ENCODE measurements at regions not wholly inside any gene's neighbourhood (a gene's known extent, or its start where the extent isn't known, plus 50 kb on each side); places are given as distances from the start of the nearest gene placed in this dataset.

GRCh38 chr4:67343199-67343598 lies 202.1 kb downstream of the CENPC start:
- Mint-ChIP-seq H3K4me1 (no peaks in the 10 kb centered on the region), H3K4me3 (no peak overlapping the region), H3K27ac (no peak overlapping the region), H3K9me3 (no peaks in the 10 kb centered on the region), H3K27me3 (peaks cover 3 to 9% of the 10 kb centered on the region in 2 donors), H3K36me3 (no peaks in the 10 kb centered on the region)
- ATAC-seq (replicated peaks in 1 of 4) (no peak), DNase-seq (no peak)
- POLR2A ChIA-PET = interaction anchor here in 1 of 2 donors (0.6 kb wide), 1 partner anchor 101 kb away, joined by 3 read pairs; no protein-coding TSS in a partner anchor
- Histone ChIP-seq H3K27me3 (replicated peaks in 1 of 2; ENCODE audit: control insufficient read depth in 2 of 2, extremely low read depth in 1 of 2, insufficient read depth in 2 of 2, low read length in 1 of 2) (no peaks in the 10 kb centered on the region), H3K36me3 (ENCODE audit: control insufficient read depth in 2 of 2, extremely low read depth in 1 of 2, insufficient read depth in 1 of 2, low read length in 1 of 2) (no peaks in the 10 kb centered on the region), H3K27ac (ENCODE audit: low read length) (no peak overlapping the region), H3K4me1 (ENCODE audit: control insufficient read depth in 1 of 2, extremely low read depth in 1 of 2, insufficient read depth in 2 of 2, low read length in 2 of 2) (no peaks in the 10 kb centered on the region), H3K4me3 (ENCODE audit: control insufficient read depth in 1 of 2, extremely low read depth in 1 of 2, low read length in 1 of 2) (no peak overlapping the region), H3K9me3 (no peaks in the 10 kb centered on the region)
- CTCF ChIA-PET = no interaction called here

GRCh38 chr4:67342291-67342690 lies 203.0 kb downstream of the CENPC start:
- no peaks in the 10 kb centered on the region for H3K36me3 Mint-ChIP-seq
- ATAC-seq (replicated peaks in 1 of 4) (no peak), DNase-seq (no peak)
- H3K9me3 ChIP-seq = no peaks in the 10 kb centered on the region
- whole genome bisulfite sequencing (ENCODE audit: insufficient coverage) = no CpG with 5 or more reads among the region's 2 CpGs
- no peak overlapping the region for H3K27ac Mint-ChIP-seq
- H3K36me3 ChIP-seq (ENCODE audit: control insufficient read depth in 2 of 2, extremely low read depth in 1 of 2, insufficient read depth in 1 of 2, low read length in 1 of 2) = no peaks in the 10 kb centered on the region
- H3K4me1 ChIP-seq (ENCODE audit: control insufficient read depth in 1 of 2, extremely low read depth in 1 of 2, insufficient read depth in 2 of 2, low read length in 2 of 2) = no peaks in the 10 kb centered on the region
- no peak overlapping the region for H3K4me3 Mint-ChIP-seq
- CTCF ChIA-PET = no interaction called here
- H3K9me3 Mint-ChIP-seq = no peaks in the 10 kb centered on the region
- H3K27ac ChIP-seq (ENCODE audit: low read length) = no peak overlapping the region
- no peaks in the 10 kb centered on the region for H3K4me1 Mint-ChIP-seq
- peaks cover 3 to 9% of the 10 kb centered on the region in 2 donors for H3K27me3 Mint-ChIP-seq
- no peak overlapping the region for H3K4me3 ChIP-seq (ENCODE audit: control insufficient read depth in 1 of 2, extremely low read depth in 1 of 2, low read length in 1 of 2)
- no peaks in the 10 kb centered on the region for H3K27me3 ChIP-seq (replicated peaks in 1 of 2; ENCODE audit: control insufficient read depth in 2 of 2, extremely low read depth in 1 of 2, insufficient read depth in 2 of 2, low read length in 1 of 2)
- POLR2A ChIA-PET = no interaction called here

- Mint-ChIP-seq H3K9me3 (no peaks in the 10 kb centered on the region), H3K4me1 (no peaks in the 10 kb centered on the region), H3K4me3 (no peak overlapping the region), H3K27ac (no peak overlapping the region), H3K36me3 (no peaks in the 10 kb centered on the region), H3K27me3 (peaks cover 16 to 26% of the 10 kb centered on the region in 2 donors)
- H3K9me3 ChIP-seq = no peaks in the 10 kb centered on the region
- ATAC-seq (replicated peaks in 1 of 4) (no peak), DNase-seq (no peak)
- ChIA-PET POLR2A (no interaction called here), CTCF (no interaction called here)
- 65% methylated on average over 2 of the region's 4 CpGs for WGBS (ENCODE audit: insufficient coverage)
- H3K36me3 ChIP-seq (ENCODE audit: control insufficient read depth in 2 of 2, extremely low read depth in 1 of 2, insufficient read depth in 1 of 2, low read length in 1 of 2) = no peaks in the 10 kb centered on the region
- H3K4me1 ChIP-seq (ENCODE audit: control insufficient read depth in 1 of 2, extremely low read depth in 1 of 2, insufficient read depth in 2 of 2, low read length in 2 of 2) = no peaks in the 10 kb centered on the region
- H3K27ac ChIP-seq (ENCODE audit: low read length) = no peak overlapping the region
- no peak overlapping the region for H3K4me3 ChIP-seq (ENCODE audit: control insufficient read depth in 1 of 2, extremely low read depth in 1 of 2, low read length in 1 of 2)
- H3K27me3 ChIP-seq (replicated peaks in 1 of 2; ENCODE audit: control insufficient read depth in 2 of 2, extremely low read depth in 1 of 2, insufficient read depth in 2 of 2, low read length in 1 of 2) = no peaks in the 10 kb centered on the region
These were observed 211.6 kb downstream of the CENPC start for GRCh38 chr4:67333664-67334063.

- CTCF ChIA-PET = interaction anchor here (0.5 to 1.2 kb wide), 2 partner anchors 12 to 856 kb away, joined by 4 read pairs; no protein-coding TSS in a partner anchor
- Mint-ChIP-seq H3K27ac (no peak overlapping the region), H3K36me3 (no peaks in the 10 kb centered on the region), H3K9me3 (no peaks in the 10 kb centered on the region), H3K4me1 (no peaks in the 10 kb centered on the region), H3K27me3 (peaks cover 22 to 26% of the 10 kb centered on the region in 2 donors), H3K4me3 (no peak overlapping the region)
- ATAC-seq (replicated peaks in 1 of 4) (no peak), DNase-seq (no peak)
- H3K27me3 ChIP-seq (replicated peaks in 1 of 2; ENCODE audit: control insufficient read depth in 2 of 2, extremely low read depth in 1 of 2, insufficient read depth in 2 of 2, low read length in 1 of 2) = no peaks in the 10 kb centered on the region
- 57% methylated on average over 2 of the region's 4 CpGs for WGBS (ENCODE audit: insufficient coverage)
- no peak overlapping the region for H3K27ac ChIP-seq (ENCODE audit: low read length)
- H3K4me3 ChIP-seq (ENCODE audit: control insufficient read depth in 1 of 2, extremely low read depth in 1 of 2, low read length in 1 of 2) = no peak overlapping the region
- POLR2A ChIA-PET = no interaction called here
- no peaks in the 10 kb centered on the region for H3K9me3 ChIP-seq
- no peaks in the 10 kb centered on the region for H3K4me1 ChIP-seq (ENCODE audit: control insufficient read depth in 1 of 2, extremely low read depth in 1 of 2, insufficient read depth in 2 of 2, low read length in 2 of 2)
- H3K36me3 ChIP-seq (ENCODE audit: control insufficient read depth in 2 of 2, extremely low read depth in 1 of 2, insufficient read depth in 1 of 2, low read length in 1 of 2) = no peaks in the 10 kb centered on the region
These were observed 212.7 kb downstream of the CENPC start for GRCh38 chr4:67332627-67333026.

GRCh38 chr4:67328393-67328792 lies 216.9 kb downstream of the CENPC start:
- ChIA-PET POLR2A (interaction anchor here in 1 of 2 donors (0.5 kb wide), 1 partner anchor 536 kb away, joined by 3 read pairs; no protein-coding TSS in a partner anchor), CTCF (interaction anchor here in 1 of 2 donors (0.7 to 0.9 kb wide), 2 partner anchors 15 to 1589 kb away, joined by 3 to 4 read pairs; no protein-coding TSS in a partner anchor)
- no peaks in the 10 kb centered on the region for H3K36me3 Mint-ChIP-seq
- H3K36me3 ChIP-seq (ENCODE audit: control insufficient read depth in 2 of 2, extremely low read depth in 1 of 2, insufficient read depth in 1 of 2, low read length in 1 of 2) = no peaks in the 10 kb centered on the region
- H3K4me3 ChIP-seq (ENCODE audit: control insufficient read depth in 1 of 2, extremely low read depth in 1 of 2, low read length in 1 of 2) = no peak overlapping the region
- no peaks in the 10 kb centered on the region for H3K27me3 ChIP-seq (replicated peaks in 1 of 2; ENCODE audit: control insufficient read depth in 2 of 2, extremely low read depth in 1 of 2, insufficient read depth in 2 of 2, low read length in 1 of 2)
- H3K9me3 Mint-ChIP-seq = no peaks in the 10 kb centered on the region
- H3K4me1 ChIP-seq (ENCODE audit: control insufficient read depth in 1 of 2, extremely low read depth in 1 of 2, insufficient read depth in 2 of 2, low read length in 2 of 2) = no peaks in the 10 kb centered on the region
- peaks cover 0 to 4% (median 1%) of the 10 kb centered on the region in 3 donors for H3K4me1 Mint-ChIP-seq
- DNase-seq = no peak
- H3K4me3 Mint-ChIP-seq = no peak overlapping the region
- H3K9me3 ChIP-seq = no peaks in the 10 kb centered on the region
- H3K27me3 Mint-ChIP-seq = peaks cover 21 to 25% of the 10 kb centered on the region in 2 donors
- no peak overlapping the region for H3K27ac Mint-ChIP-seq
- no CpG with 5 or more reads among the region's 1 CpG for WGBS (ENCODE audit: insufficient coverage)
- no peak for ATAC-seq (replicated peaks in 1 of 4)
- H3K27ac ChIP-seq (ENCODE audit: low read length) = no peak overlapping the region

GRCh38 chr4:67328018-67328278 lies 217.4 kb downstream of the CENPC start:
- Mint-ChIP-seq H3K27me3 (peaks cover 21 to 23% of the 10 kb centered on the region in 2 donors), H3K4me3 (no peak overlapping the region), H3K27ac (no peak overlapping the region), H3K36me3 (no peaks in the 10 kb centered on the region), H3K9me3 (no peaks in the 10 kb centered on the region), H3K4me1 (peaks cover 0 to 4% (median 1%) of the 10 kb centered on the region in 3 donors)
- Histone ChIP-seq H3K9me3 (no peaks in the 10 kb centered on the region), H3K4me3 (ENCODE audit: control insufficient read depth in 1 of 2, extremely low read depth in 1 of 2, low read length in 1 of 2) (no peak overlapping the region), H3K27me3 (replicated peaks in 1 of 2; ENCODE audit: control insufficient read depth in 2 of 2, extremely low read depth in 1 of 2, insufficient read depth in 2 of 2, low read length in 1 of 2) (no peaks in the 10 kb centered on the region), H3K4me1 (ENCODE audit: control insufficient read depth in 1 of 2, extremely low read depth in 1 of 2, insufficient read depth in 2 of 2, low read length in 2 of 2) (no peaks in the 10 kb centered on the region), H3K36me3 (ENCODE audit: control insufficient read depth in 2 of 2, extremely low read depth in 1 of 2, insufficient read depth in 1 of 2, low read length in 1 of 2) (no peaks in the 10 kb centered on the region), H3K27ac (ENCODE audit: low read length) (no peak overlapping the region)
- ATAC-seq (replicated peaks in 1 of 4) (no peak), DNase-seq (no peak)
- ChIA-PET POLR2A (no interaction called here), CTCF (interaction anchor here in 1 of 2 donors (0.7 to 0.9 kb wide), 2 partner anchors 14 to 1588 kb away, joined by 3 to 4 read pairs; no protein-coding TSS in a partner anchor)
- WGBS (ENCODE audit: insufficient coverage) = 17% methylated on average over 1 of the region's 2 CpGs
